ENCODE measurements at regions not wholly inside any gene's neighbourhood (a gene's known extent, or its start where the extent isn't known, plus 50 kb on each side); places are given as distances from the start of the nearest gene placed in this dataset.
A peak's percentile ranks its signal among the peaks of the same experiment; 100 is the strongest.

DNA sequence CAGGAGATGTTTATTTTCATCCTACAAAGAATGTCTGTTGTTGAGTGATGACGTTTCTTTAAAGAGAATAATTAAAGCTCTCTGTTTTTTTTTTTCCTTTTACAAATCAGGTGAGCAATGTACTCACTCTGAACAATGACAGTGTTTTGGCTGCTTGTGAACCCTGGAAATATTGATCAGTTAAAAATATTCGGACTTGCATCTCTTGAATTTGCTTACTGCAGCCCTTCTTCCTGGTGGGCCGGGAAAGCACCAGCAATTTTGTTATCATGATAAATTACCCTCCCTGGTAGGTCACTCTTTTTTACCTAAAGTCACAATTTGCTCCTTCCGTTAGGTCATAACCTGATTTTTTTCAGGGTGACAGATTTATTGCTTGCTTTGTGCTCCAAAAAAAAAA, 72.3 kb upstream of the NR5A2 start:
- Mint-ChIP-seq H3K27me3 (ENCODE audit: low read depth) (peaks cover 14% of the 10 kb centered on the region), H3K36me3 (ENCODE audit: low read depth) (no peaks in the 10 kb centered on the region), H3K4me3 (no peak overlapping the region), H3K4me1 (ENCODE audit: low read depth) (no peaks in the 10 kb centered on the region), H3K9me3 (no peaks in the 10 kb centered on the region), H3K27ac (no peak overlapping the region)
- intact Hi-C loops (cut with micrococcal nuclease): no loop called here
- DNase-seq: no peak
- CTCF ChIA-PET: interaction anchor here (0.6 to 0.7 kb wide), 2 partner anchors 121 to 254 kb away, joined by 3 read pairs; no protein-coding TSS in a partner anchor

DNA sequence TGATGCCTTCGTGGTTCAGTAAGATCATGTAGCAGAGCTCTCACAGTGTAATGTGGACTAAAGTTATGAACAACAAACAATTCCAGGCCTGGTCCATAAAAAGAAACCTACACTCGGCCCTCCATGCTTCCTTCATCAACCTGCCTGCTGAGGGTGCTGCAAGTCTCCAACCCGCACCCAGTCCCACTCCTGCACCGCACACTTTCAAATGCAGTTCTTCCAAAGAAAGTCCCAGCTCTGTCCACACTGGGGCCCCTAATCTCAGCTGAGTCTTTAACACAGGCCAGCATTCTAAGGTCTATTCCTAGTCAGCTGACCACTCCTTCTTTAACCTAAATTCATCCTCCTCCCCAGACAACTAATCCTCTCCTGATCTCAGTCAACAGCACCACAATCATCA, 71.5 kb upstream of the NR5A2 start:
- DNase-seq: no peak
- intact Hi-C loops (cut with micrococcal nuclease): no loop called here
- no peaks in the 10 kb centered on the region for H3K9me3 Mint-ChIP-seq
- H3K36me3 Mint-ChIP-seq (ENCODE audit: low read depth): no peaks in the 10 kb centered on the region
- H3K27me3 Mint-ChIP-seq (ENCODE audit: low read depth): peaks cover 17% of the 10 kb centered on the region
- no peak overlapping the region for H3K4me3 Mint-ChIP-seq
- CTCF ChIA-PET: no interaction called here
- no peaks in the 10 kb centered on the region for H3K4me1 Mint-ChIP-seq (ENCODE audit: low read depth)
- no peak overlapping the region for H3K27ac Mint-ChIP-seq

DNA sequence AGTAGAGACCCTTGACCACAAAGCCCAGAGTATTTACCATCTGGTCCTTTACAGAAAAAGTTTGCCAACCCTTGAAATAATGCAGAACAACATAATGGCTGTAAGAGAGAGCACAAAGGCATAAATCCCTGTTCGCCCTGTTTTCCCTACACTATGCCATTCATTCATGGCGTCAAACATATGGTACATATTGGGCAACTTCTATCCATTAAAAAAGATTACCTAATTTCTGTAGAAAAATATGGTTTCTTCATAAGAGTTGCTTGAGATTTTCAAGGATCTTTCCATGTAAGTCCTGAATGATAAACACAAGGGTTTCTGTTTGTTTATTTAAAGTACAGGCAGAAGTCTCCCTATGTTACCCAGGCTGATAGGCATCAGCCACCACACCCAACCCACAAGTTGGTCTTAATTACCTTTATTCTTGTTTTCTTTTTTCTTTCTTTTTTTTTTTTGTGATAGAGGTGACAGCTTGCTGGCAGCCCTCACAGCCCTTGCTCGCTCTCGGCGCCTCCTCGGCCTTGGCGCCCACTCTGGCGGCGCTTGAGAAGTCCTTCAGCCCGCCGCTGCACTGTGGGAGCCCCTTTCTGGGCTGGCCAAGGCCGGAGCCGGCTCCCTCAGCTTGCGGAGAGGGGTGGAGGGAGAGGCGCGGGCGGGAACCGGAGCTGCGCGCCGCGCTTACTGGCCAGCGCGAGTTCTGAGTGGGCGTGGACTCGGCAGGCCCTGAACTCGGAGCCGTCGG, 68.3 kb upstream of the NR5A2 start:
- peaks cover 6% of the 10 kb centered on the region for H3K27me3 Mint-ChIP-seq (ENCODE audit: low read depth)
- CTCF ChIA-PET: interaction anchor here (0.6 kb wide), 2 partner anchors 21 to 382 kb away, joined by 3 to 4 read pairs; no protein-coding TSS in a partner anchor
- H3K4me3 Mint-ChIP-seq: no peak overlapping the region
- DNase-seq: no peak
- H3K9me3 Mint-ChIP-seq: no peaks in the 10 kb centered on the region
- H3K4me1 Mint-ChIP-seq (ENCODE audit: low read depth): no peaks in the 10 kb centered on the region
- no peaks in the 10 kb centered on the region for H3K36me3 Mint-ChIP-seq (ENCODE audit: low read depth)
- intact Hi-C loops (cut with micrococcal nuclease): no loop called here
- no peak overlapping the region for H3K27ac Mint-ChIP-seq

DNA sequence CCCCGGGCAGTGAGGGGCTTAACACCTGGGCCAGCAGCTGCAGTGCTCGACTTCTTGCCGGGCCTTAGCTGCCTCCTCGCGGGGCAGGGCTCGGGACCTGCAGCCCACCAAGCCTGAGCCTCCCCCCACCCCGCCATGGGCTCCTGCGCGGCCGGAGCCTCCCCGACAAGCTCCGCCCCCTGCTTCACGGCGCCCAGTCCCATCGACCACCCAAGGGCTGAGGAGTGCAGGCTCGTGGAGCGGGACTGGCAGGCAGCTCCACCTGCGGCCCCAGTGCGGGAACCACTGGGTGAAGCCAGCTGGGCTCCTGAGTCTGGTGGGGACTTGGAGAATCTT, 67.8 kb upstream of the NR5A2 start:
- Mint-ChIP-seq H3K36me3 (ENCODE audit: low read depth) (no peaks in the 10 kb centered on the region), H3K27me3 (ENCODE audit: low read depth) (peaks cover 6% of the 10 kb centered on the region), H3K27ac (no peak overlapping the region), H3K9me3 (no peaks in the 10 kb centered on the region), H3K4me1 (ENCODE audit: low read depth) (no peaks in the 10 kb centered on the region), H3K4me3 (no peak overlapping the region)
- no peak for DNase-seq
- intact Hi-C loops (cut with micrococcal nuclease): no loop called here
- CTCF ChIA-PET: no interaction called here

DNA sequence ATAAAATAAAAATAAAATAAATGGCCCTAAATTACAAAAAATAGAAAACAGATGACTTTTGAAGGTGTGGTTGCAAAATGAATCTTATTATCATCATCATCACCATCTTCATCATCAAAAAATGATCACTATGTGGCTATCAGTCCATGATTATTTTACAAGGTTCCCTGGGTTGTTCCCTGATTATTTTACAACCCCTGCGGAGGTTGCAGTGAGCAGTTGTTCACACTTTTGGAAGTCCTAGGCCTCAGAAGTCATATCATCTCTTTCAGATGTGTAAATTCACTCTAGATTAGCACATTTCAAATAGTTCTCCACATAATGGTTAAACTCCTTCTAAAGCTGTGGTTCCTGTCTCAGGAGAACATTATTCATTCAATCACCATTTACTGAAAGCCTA, 57.4 kb upstream of the NR5A2 start:
- intact Hi-C loops (cut with micrococcal nuclease): no loop called here
- Mint-ChIP-seq H3K4me3 (no peak overlapping the region), H3K9me3 (no peaks in the 10 kb centered on the region), H3K36me3 (ENCODE audit: low read depth) (no peaks in the 10 kb centered on the region), H3K27me3 (ENCODE audit: low read depth) (peaks cover 9% of the 10 kb centered on the region), H3K27ac (no peak overlapping the region), H3K4me1 (ENCODE audit: low read depth) (no peaks in the 10 kb centered on the region)
- CTCF ChIA-PET: no interaction called here
- no peak for DNase-seq

DNA sequence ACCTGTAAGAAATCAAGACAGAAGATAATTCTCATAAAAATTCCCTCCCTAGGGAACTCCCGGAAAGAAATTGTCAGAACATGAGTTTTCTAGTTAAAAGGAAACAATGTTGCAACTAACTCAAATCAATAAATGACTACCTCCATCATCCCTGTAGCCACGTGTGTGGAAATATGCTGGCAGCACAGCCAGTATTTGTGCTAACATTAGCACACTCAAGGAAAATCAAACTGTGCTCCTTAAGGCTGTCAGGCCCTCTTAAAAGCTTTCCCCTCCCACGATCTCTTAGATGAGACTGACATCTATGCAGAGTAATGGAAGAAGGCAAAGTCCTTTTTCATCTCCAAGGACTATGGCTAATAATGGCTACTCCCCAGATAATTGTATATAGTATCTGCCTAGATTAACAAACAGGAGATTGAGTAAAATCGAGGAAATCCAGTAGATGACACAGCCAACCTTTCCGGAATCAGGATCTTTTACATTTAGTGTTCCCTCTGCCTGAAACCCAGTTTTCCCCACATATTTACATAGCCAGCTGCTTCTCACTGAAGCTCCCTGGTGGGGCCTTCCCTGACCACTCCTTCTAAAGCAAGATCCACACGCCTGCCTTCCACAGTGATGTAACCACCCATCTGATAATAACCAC, 50.9 kb upstream of the NR5A2 start:
- CTCF ChIA-PET: no interaction called here
- Mint-ChIP-seq H3K4me3 (no peak overlapping the region), H3K36me3 (ENCODE audit: low read depth) (no peaks in the 10 kb centered on the region), H3K9me3 (no peaks in the 10 kb centered on the region), H3K27me3 (ENCODE audit: low read depth) (peaks cover 4% of the 10 kb centered on the region), H3K4me1 (ENCODE audit: low read depth) (no peaks in the 10 kb centered on the region), H3K27ac (no peak overlapping the region)
- intact Hi-C loops (cut with micrococcal nuclease): no loop called here
- DNase-seq: no peak

Small RNA genes lying in the stretch of these regions (microRNA-seq; reads per million reads assigned to microRNA genes)
- gene MIR181A1 (ENCODE audit: borderline microRNAs expressed, borderline replicate concordance): 623 reads per million, percentile 80 among the genes with 10 or more reads in this experiment
- gene MIR181B1 (ENCODE audit: borderline microRNAs expressed, borderline replicate concordance): 12.6 reads per million, percentile 27 among the genes with 10 or more reads in this experiment
